ENCODE measurements at regions not wholly inside any gene's neighbourhood (a gene's known extent, or its start where the extent isn't known, plus 50 kb on each side); places are given as distances from the start of the nearest gene placed in this dataset.
"Not testable (repeated sequence)": the region's sequence is repeated elsewhere in the genome, so short reads cannot be mapped to it uniquely, and the experiment has no call there.

- no peak for DNase-seq
Observed at GRCh38 chr11:96794152-96794551, 404.3 kb downstream of the JRKL start.

- no peak for DNase-seq
Observed at GRCh38 chr11:96798445-96798844, 408.6 kb downstream of the JRKL start.

GRCh38 chr11:96815236-96815635 is 425.4 kb downstream of the JRKL start:
- no peak for DNase-seq

- no peak for DNase-seq
Observed at GRCh38 chr11:96817482-96818399, 427.9 kb downstream of the JRKL start.

- no peak for DNase-seq
Observed at GRCh38 chr11:96827164-96827563, 437.4 kb downstream of the JRKL start.

- no peak for DNase-seq
Observed at GRCh38 chr11:96841792-96842191, 452.0 kb downstream of the JRKL start.

- DNase-seq, result no peak
Observed at GRCh38 chr11:96842731-96843130, 452.9 kb downstream of the JRKL start.

- DNase-seq, result no peak
Observed at GRCh38 chr11:96854425-96854824, 464.6 kb downstream of the JRKL start.

GRCh38 chr11:96861722-96862121 is 471.9 kb downstream of the JRKL start:
- not testable (repeated sequence) for DNase-seq

GRCh38 chr11:96863520-96863919 is 473.7 kb downstream of the JRKL start:
- no peak for DNase-seq

- DNase-seq, result no peak
Observed at GRCh38 chr11:96865020-96865419, 475.2 kb downstream of the JRKL start.

GRCh38 chr11:96869207-96869606 is 479.4 kb downstream of the JRKL start:
- no peak for DNase-seq

GRCh38 chr11:96875712-96876111 is 485.9 kb downstream of the JRKL start:
- DNase-seq, result no peak

GRCh38 chr11:96878299-96879051 is 488.7 kb downstream of the JRKL start:
- no peak for DNase-seq

- not testable (repeated sequence) for DNase-seq
Observed at GRCh38 chr11:96882622-96883021, 492.8 kb downstream of the JRKL start.

GRCh38 chr11:96885405-96885804 is 495.6 kb downstream of the JRKL start:
- no peak for DNase-seq

GRCh38 chr11:96885912-96886311 is 496.1 kb downstream of the JRKL start:
- no peak for DNase-seq

GRCh38 chr11:96893988-96894387 is 504.2 kb downstream of the JRKL start:
- no peak for DNase-seq

- DNase-seq, result no peak
Observed at GRCh38 chr11:96894587-96894986, 504.8 kb downstream of the JRKL start.

- DNase-seq, result no peak
Observed at GRCh38 chr11:96899971-96900370, 510.2 kb downstream of the JRKL start.

- no peak for DNase-seq
Observed at GRCh38 chr11:96905143-96905542, 515.3 kb downstream of the JRKL start.

GRCh38 chr11:96905663-96906062 is 515.9 kb downstream of the JRKL start:
- no peak for DNase-seq

GRCh38 chr11:96906476-96906875 is 516.7 kb downstream of the JRKL start:
- DNase-seq, result no peak

- DNase-seq, result no peak
Observed at GRCh38 chr11:96925862-96926261, 536.0 kb downstream of the JRKL start.
